Stimulated activated CD8-positive, alpha-beta memory T cell treated with anti-CD3 and anti-CD28 coated beads, Interleukin-12 subunit alpha, Interleukin-12 subunit beta, amount 100 ng/mL, for 4 hours (primary cell): ENCODE measurements at regions not wholly inside any gene's neighbourhood (a gene's known extent, or its start where the extent isn't known, plus 50 kb on each side); places are given as distances from the start of the nearest gene placed in this dataset.
"Not testable (repeated sequence)": the region's sequence is repeated elsewhere in the genome, so short reads cannot be mapped to it uniquely, and the experiment has no call there.

Source experiments
- DNase-seq: peaks from one replicate; pipeline ENCODE4 v3.0.0-alpha.2; 2020; ENCODE audit warnings: low read depth

DNA sequence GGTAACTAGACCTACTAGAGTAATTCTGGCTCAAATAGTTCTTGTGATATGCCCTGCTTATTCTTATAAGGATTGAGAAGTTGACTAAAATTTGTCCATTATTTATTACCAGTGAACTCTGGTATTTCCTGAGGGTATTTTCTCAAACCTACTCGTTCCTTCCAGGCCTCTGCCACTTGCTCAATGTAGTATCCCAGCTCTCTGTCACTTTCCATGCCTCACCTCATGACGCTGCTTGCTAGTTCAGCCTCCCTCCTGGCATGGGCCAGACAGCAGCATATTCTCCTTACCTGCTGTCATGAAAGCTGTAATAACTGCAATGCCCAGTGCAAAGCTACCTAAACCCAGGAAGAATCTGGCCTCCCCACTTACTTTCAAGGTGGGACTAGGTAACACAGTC lies 602.9 kb upstream of the ADAMTS5 start:
- DNase-seq: no peak

DNA sequence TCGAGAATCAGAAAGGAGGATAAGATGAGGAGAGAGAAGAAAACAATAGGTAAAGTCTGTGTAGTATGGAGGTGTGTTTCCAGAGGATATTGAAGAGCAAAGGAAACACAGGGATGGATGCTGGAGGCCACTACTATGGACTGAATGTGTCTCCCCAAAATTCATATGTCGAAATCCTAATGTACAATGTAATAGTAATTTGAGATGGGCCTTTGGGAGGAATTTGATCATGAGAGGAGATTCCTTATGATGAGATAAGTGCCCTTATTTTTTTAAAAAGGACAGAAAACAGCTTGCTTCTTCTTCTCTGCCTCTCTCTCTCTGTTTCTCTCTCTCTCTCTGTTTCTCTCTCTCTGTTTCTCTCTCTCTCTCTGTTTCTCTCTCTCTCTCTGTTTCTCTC lies 602.2 kb upstream of the ADAMTS5 start:
- no peak for DNase-seq

DNA sequence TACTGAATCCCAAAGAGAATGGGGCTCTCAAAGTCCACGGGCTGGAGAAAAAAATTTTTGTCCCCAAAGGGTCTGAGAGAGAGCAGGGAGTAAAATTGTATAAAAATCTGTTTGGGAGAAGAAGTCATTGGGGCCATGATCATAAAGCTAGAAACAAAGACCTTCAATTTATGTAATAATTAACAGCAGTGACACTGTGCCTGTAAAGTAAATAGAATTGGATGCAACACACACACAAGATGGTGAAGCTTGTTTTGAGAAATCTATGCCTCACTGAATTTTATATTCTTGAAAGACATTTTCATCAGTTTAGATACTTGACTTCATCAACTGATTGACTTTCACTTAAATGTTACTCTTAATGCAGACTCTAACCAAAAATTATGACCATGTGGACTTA lies 600.5 kb upstream of the ADAMTS5 start:
- no peak for DNase-seq

DNA sequence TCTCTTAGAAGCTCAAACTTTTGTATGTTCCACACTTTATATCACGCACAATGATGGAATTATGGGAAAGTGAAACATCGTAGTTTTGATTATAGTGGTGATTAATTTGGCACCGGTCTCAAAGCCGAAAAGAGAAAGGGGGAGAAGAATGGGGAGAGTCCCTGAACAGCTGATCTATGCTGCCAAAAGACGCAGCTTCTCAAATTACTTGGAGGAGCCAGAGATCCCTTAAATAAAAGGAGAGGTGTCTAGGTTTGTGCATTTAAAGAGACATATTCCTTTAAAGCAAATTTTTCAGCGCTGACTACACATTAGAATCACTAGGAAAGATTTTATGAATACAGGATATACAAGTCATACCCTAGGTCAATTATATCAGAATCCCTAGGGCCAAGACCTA lies 599.6 kb upstream of the ADAMTS5 start:
- DNase-seq: no peak

DNA sequence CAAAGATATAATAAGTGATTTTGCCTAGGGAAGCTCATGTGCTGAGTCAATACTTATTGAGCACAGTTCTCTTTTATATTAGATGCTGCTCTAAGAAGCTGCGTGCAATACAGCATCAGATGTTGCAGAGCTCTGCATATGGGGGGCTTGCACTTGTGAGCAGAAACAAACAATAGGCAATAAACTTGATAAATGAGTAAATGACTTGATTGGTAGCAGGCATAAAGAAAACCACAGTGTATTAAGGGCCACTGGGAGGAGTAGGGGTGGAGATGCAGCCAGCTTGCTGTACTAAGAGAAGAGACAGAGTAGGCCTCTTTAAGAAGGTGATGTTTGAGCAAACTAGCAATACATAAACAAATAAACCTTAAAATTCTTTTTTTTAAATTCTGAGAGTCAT lies 598.5 kb upstream of the ADAMTS5 start:
- DNase-seq: no peak

DNA sequence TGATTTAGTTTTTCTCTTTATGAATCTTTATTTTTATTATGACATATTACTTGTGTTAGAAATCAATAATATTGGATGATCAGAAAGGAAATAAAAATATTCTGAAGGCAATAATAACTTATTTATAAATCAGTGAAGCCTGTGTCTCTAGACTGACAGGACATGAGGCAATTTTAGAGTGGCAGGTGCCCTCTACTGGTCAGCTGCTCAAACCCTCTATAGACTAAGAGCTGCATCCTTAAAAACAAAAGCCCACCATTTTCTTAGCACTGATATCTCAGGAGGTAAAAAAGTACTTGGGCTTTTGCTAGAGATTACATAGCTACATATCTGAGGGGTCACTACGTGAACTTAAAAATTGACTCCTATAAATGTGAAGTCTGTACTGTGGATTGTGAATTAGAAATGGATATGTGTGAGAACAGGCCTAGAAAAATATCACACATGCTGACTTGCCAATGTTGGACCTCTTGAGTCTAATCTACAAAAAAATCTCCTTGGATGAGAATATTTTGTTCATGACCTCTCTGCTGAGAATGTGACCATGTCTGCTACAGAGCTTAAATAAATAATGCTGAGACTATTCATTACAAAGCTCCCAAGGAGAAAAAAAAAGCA lies 597.9 kb upstream of the ADAMTS5 start:
- no peak for DNase-seq

DNA sequence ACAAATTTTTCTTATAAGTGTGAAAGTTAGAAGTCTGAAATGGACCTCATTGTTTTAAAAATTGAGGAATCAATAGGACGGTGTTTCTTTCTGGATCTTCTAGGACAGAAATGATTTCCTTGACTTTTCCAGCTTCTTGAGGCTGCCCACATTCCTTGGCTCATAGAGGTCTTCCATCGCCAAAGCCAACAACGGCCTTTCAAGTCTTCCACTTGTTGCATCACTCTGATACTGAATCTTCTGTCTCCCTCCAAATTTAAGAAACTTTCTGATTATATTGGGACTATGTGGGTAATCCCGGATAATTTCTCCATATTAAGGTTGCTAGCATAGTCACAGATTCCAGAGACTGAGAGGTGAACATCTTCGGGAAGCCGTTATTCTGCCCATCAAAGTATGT lies 595.4 kb upstream of the ADAMTS5 start:
- DNase-seq: no peak

DNA sequence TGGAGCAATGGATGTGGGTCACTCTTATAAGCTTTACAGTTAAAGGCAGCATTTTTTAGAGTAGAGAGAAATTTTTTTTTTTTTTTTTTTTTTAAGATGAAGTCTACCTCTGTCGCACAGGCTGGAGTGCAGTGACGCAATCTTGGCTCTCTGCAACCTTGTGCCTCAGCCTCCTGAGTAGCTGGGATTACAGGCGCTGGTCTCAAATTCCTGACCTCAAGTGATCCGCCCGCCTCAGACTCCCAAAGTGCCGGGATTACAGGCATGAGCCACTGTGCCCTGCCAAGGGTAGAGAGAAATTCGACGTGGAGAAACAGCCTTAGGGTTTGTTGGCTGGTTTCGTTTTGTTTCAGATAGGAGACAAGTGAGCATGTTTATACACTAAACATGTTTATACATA lies 594.2 kb upstream of the ADAMTS5 start:
- no peak for DNase-seq

DNA sequence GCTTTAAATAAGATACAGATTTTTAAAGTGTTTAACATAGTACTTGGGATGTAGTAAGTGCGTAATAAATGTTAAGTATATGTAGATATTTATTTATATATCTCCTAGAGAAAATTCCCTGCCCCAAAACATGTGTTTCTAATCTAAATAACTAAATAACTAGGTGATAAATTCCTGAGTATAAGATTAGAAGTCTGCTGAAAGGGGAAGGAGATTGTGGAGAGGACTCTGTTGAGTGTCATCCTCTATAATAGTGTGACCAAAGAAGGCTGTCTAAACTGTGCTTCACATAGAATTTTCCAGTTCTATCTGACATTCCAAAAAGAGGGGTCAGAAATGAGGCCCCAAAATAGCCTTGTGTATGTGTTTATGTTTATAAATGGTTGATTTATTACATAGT lies 590.5 kb upstream of the ADAMTS5 start:
- DNase-seq: no peak

DNA sequence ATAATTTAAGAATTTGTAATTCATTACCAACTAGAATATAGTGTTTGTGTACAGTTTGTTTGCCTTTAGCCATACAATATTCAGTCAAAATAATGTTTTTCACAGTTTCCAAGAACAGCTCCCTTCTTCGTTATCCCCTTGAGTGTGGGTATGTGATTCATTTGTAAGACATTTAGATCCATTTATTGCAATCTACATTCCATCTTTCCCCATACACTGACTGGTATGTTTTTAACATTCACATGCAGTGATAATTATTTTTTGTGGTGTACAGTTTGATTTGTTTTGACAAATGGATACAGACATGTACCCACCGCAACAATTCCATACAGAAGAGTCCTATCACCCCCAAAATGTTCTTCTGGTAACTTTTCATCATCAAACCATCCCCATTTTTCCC lies 589.1 kb upstream of the ADAMTS5 start:
- no peak for DNase-seq

DNA sequence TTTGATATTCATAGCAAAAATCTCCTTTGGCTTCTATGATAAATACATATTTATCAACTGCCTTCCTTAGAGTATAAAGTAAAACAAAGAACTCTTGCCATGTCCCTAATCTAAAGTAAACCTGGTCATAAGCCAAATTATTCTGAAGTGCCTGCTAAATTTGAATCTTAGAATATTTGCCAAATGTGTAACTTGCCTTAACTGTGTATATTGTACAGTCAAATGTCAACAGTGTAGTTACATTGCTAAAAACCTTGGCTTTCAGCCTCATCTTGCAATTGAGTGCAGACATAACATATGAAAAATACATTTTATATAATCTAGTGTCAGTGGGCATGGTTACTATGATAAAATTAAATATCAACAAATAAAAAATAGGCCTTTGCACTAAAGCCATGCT lies 583.4 kb upstream of the ADAMTS5 start:
- DNase-seq: no peak

DNA sequence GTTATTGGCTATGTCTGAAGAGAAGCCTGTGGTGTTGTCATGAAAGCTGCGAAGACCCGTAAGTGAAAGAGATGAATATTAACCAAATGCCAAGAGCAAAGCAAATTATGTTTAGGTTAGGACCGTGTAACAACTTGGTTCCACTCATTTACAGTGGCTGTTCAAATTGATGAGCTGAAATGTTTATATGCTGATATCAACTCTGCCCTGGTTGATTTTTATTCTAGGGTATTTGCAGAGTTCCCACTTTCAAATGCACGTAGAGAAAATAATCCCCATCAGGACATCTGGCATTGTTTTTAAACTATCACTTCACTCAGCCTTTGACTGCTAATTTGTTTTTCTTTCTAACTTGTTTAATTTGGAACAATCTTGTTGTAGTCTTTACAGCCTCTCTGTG lies 581.6 kb upstream of the ADAMTS5 start:
- no peak for DNase-seq

DNA sequence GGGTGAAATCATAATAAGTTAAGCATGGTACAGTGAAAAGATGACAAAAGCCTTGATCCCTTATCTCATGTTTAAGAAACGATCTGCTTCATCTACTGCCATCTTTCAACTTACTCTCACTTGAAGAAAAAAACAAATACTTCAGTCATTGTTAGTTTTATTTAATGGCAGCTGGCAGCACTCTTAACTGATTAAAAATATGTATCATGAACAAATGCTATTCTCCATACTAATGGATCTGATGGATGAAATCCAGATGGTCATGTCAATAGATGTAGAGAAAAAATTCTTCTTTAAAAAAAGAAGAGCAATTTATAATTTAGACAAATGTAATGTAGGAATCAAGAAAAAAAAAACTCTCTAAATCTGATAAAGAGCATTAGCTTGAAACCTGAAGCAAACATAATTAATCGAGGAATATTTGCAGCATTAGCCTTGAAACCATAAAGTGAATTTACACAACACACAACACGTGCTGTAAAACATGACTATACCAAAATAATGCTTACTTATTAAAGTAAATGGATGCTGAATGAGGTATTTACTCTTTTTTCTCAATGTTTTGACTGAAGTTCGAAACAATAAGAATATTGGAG lies 579.0 kb upstream of the ADAMTS5 start:
- DNase-seq: no peak

DNA sequence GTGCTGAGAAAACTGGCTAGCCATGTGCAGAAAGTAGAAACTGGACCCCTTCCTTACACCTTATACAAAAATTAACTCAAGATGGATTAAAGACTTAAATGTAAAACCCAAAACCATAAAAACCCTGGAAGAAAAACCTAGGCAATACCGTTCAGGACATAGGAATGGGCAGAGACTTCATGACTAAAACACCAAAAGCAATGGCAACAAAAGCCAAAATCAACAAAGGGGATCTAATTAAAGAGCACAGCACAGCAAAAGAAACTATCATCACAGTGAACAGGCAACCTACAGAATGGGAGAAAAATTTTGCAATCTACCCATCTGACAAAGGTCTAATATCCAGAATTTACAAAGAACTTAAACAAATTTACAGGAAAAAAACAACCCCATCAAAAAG lies 575.2 kb upstream of the ADAMTS5 start:
- not testable (repeated sequence) for DNase-seq

DNA sequence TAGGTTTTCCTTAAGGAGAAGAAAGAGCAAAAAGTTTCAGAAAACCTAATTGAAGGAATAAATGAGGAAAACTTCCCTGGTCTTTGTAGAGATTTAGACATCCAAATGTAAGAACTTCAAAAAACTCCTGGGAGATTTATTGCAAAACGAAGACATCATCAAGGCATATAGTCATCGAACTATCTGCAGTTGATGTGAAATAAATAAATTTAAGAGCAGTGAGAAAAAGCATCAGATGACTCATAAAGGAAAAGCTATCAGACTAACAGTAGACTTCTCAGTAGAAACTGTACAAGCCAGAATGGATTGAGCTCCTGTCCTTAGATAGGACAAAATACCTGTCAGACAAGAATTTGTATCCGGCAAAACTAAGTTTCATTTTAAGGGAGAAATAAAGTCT lies 569.4 kb upstream of the ADAMTS5 start:
- DNase-seq: no peak

DNA sequence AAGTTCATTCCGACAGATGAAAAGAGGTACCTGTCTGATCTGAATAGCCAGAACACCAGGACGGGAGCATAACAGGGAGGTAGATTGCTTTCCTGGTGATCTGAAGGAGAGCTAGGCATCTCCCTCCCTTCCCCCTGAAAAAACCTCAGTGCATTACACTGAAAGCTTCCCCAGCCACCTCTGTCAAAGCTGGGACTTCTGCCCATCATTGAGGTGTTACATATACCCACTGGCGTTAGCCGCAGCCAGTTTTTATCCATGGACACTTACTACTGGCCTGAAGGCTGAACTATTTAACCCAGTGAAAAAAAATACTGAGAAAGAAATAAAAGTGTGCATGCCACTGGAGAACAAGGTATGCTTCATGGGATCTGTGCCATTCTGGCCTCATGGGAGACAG lies 568.3 kb upstream of the ADAMTS5 start:
- DNase-seq: no peak

DNA sequence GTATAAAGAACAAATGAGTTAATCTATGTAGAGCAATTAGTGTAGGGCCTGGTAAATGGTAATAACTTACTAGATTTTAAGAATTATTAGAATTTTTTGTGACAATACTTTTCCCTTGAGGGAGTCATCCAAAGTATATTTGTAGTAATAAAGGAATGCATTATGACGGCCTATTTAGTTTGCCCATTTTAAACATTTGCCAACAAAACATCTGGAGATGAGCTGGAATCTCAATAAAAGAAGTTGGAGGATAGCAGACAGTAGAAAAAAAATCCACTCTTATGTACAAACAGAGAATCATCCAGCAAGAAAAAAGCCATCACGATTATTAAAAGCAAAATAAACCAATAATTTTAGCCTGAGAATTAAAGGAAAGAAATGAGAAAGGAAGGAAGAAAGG lies 567.3 kb upstream of the ADAMTS5 start:
- no peak for DNase-seq

DNA sequence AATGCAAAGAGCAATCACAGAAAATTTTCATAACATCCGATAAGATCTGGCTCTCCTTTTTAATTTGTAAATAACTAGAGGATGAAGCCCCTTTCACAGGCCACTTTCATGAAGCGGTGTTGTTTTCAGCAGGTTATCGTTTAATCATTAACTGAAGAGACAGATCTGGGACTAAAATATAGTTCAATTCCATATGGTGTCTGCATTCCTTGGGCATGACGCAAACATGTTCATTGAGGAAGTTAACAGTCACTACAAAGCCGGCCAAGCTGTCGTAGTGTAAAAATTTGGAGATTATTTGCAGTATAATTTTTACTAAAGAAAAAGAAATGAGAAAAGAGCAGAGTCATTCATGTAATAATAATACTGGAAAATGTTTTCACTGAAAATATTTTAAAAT lies 565.2 kb upstream of the ADAMTS5 start:
- no peak for DNase-seq

DNA sequence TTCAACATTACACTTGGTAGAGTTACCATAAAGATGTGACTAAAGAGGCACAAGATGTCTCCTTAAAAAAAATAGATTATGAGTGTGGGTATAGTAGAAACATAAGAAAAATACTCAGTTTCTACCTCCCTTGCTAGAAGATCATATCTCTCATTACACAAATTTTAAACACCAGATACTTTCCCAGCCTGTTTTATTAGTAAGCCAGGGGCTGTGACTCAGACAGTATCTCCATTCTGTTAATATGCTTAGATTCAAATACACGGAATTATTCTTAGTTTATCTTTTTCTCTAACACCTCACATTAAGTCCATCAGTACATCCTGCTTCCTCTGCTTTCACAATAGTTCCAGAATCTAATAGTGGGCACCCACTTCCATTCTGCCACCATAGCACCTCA lies 561.8 kb upstream of the ADAMTS5 start:
- no peak for DNase-seq

DNA sequence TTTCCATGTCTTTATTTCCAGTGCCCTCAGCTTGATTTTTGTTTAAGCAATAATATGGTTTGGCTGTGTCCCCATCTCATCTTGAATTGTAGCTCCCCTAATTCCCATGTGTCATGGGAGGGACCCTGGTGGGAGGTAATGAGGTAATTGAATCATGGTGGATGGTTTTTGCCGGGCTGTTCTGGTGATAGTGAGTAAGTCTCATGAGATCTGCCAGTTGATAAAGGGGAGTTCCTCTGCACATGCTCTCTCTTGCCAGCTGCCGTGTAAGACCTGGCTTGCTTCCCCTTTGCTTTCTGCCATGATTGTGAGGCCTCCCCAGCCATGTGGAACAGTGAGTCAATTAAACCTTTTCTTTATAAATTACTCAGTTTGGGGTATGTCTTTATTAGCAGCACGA lies 559.6 kb upstream of the ADAMTS5 start:
- DNase-seq: no peak

DNA sequence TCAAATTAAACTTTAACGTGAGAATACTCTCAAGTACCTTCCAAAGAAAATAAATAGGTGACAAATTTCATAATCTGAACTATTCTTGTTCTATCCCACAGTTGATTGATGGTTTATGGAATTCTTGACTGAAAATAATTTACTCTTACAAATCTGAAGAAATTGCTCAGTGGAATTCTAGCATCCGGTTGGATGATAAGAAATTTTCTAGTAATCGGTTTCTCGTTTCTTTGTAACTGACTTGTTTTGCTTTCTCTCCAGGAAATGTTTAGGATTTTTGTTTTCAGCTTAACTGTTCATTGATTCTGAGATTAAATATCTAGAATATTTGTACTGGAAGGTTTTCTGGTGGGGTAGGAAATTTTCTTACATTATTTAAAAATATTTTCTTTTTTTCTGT lies 558.9 kb upstream of the ADAMTS5 start:
- DNase-seq: no peak

DNA sequence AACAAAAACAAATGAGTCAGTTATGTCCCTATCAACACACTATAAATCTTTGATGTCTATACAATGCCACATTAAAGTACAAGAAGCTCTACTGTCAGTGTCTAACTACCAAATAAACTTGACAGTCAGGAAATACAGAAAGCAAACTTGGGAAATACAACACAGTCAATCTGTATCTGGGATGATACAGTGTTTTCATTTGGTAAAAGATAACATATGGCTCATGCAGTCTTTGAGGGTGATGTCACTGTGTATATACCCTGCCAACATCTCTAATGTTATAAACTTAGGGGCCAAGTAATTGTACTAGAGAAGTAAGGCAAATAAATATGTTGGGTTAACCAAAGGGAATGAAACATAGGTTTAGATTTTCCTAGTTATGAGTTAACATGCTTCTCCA lies 552.5 kb upstream of the ADAMTS5 start:
- no peak for DNase-seq

DNA sequence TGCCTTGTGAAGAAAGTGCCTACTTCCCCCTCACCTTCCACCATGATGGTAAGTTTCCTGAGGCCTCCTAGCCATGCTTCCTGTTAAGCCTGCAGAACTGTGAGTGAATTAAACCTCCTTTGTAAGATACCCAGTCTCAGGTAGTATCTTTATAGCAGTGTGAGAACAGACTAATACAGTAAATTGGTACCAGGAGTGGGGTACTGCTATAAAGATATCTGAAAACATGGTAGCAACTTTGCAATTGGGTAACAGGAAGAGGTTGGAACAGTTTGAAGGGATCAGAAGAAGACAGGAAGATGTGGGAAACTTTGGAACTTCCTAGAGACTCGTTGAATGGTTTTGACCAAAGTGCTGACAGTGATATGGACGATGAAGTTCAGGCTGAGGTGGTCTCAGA lies 550.3 kb upstream of the ADAMTS5 start:
- DNase-seq: not testable (repeated sequence)

DNA sequence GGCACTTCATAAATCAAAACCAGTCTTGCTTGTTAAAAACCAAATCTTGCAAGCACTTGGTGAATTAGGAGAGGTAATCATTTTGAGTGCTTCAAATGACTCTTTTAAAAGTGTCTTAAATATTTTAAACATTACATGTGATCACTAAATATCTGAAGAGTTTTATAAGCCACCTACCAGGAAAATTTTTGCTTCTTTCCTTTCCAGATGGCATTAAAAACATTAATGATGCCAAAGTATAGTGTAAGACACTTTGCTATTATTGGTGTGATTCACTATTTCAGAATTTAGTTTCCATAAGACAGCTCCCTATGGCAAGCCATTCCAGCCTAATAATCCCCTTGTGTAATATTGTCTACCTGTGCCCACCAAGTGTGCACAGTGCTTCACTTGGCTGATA lies 548.8 kb upstream of the ADAMTS5 start:
- no peak for DNase-seq

DNA sequence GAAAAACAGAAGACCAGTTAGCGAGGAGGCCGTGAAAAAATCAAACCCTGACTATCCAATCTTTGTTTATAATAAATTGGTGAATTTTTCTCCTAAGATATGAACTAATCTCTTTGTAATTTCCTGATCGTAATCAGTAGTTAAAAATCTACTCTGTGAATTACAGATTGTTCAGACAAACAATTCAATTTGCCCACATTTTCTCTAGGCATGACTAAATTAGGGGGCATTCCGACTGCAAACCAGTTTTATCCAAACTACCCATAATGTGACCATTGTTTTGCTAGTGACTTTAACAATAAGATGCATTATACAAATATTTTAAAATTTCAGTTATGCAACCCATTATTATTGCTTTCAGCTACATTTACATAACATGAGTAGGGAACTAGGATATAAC lies 546.9 kb upstream of the ADAMTS5 start:
- no peak for DNase-seq
